BLaER1 (cell line): ENCODE measurements at regions not wholly inside any gene's neighbourhood (a gene's known extent, or its start where the extent isn't known, plus 50 kb on each side); places are given as distances from the start of the nearest gene placed in this dataset.

Experiments used
- H3K27ac ChIP-seq: shearing (Covaris generic); formaldehyde crosslinking; 2 replicates; pipeline ENCODE4 v1.8.1; 2022
- H3K27me3 ChIP-seq: shearing (Covaris generic); formaldehyde crosslinking; 2 replicates; pipeline ENCODE4 v1.8.1; 2022
- H3K36me3 ChIP-seq: shearing (Covaris generic); formaldehyde crosslinking; 2 replicates; pipeline ENCODE4 v1.8.1; 2022
- H3K4me1 ChIP-seq: shearing (Covaris generic); formaldehyde crosslinking; 2 replicates; pipeline ENCODE4 v1.8.1; 2022
- H3K4me2 ChIP-seq: shearing (Covaris generic); formaldehyde crosslinking; 2 replicates; pipeline ENCODE4 v1.8.1; 2022
- H3K4me3 ChIP-seq: shearing (Covaris generic); formaldehyde crosslinking; 2 replicates; pipeline ENCODE4 v1.8.1; 2022
- H3K9ac ChIP-seq: shearing (Covaris generic); formaldehyde crosslinking; 2 replicates; pipeline ENCODE4 v1.8.1; 2022
- H3K9me3 ChIP-seq: shearing (Covaris generic); formaldehyde crosslinking; 2 replicates; pipeline ENCODE4 v1.8.1; 2022
- H4K20me1 ChIP-seq: shearing (Covaris generic); formaldehyde crosslinking; 2 replicates; pipeline ENCODE4 v1.8.1; 2022
- Cebpa-rat ChIP-seq: shearing (Covaris generic); IDR thresholded peaks from 2 replicates; pipeline ENCODE4 v1.8.1; 2022

DNA sequence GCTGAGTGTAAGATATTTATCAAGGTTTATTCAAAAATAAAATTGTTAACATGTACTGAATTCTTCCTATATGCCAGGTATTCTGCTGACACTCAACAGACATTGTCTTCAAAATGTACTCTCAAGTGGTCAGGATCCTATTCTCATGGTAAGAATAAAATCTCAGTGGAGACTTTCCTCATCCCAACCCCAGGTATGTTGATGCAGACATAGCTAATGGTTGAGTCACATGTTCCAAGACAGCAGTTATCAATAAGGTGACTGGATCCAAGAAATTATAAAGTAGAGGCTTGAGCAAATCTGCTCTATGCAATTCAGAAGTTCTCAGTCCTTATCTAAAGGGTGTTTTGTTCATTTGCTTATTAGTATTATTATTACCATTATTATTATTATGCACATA lies 115.2 kb upstream of the GABRA2 start:
- H3K4me2 ChIP-seq: no peak overlapping the region
- no peak for TF ChIP-seq Cebpa-rat

GRCh38 chr4:46503739-46504138 lies 113.8 kb upstream of the GABRA2 start:
- Histone ChIP-seq H3K4me1 (no peaks in the 10 kb centered on the region), H3K9ac (no peak overlapping the region), H3K4me3 (no peak overlapping the region), H3K9me3 (no peaks in the 10 kb centered on the region), H3K27me3 (no peaks in the 10 kb centered on the region), H3K36me3 (no peaks in the 10 kb centered on the region), H3K4me2 (no peak overlapping the region), H4K20me1 (no peaks in the 10 kb centered on the region), H3K27ac (no peak overlapping the region)
- peak; percentile 75; the same call in 1 of the 2 replicates for TF ChIP-seq Cebpa-rat

More for the DNA sequence above, 115.2 kb upstream of the GABRA2 start:
- Histone ChIP-seq H3K9ac (no peak overlapping the region), H3K36me3 (no peaks in the 10 kb centered on the region), H4K20me1 (no peaks in the 10 kb centered on the region), H3K27me3 (no peaks in the 10 kb centered on the region), H3K4me3 (no peak overlapping the region), H3K4me1 (no peaks in the 10 kb centered on the region), H3K27ac (no peak overlapping the region), H3K9me3 (no peaks in the 10 kb centered on the region)

- H3K27ac ChIP-seq: no peak overlapping the region
- H3K27me3 ChIP-seq: no peaks in the 10 kb centered on the region
- H3K4me3 ChIP-seq: no peak overlapping the region
- TF ChIP-seq Cebpa-rat: no peak
- no peaks in the 10 kb centered on the region for H3K9me3 ChIP-seq
- peak overlapping the region; percentile 29 for H3K4me2 ChIP-seq
- no peaks in the 10 kb centered on the region for H3K36me3 ChIP-seq
- no peaks in the 10 kb centered on the region for H4K20me1 ChIP-seq
- H3K9ac ChIP-seq: no peak overlapping the region
- H3K4me1 ChIP-seq: peaks cover 10% of the 10 kb centered on the region
Observed at GRCh38 chr4:46492394-46492793, 102.5 kb upstream of the GABRA2 start.

GRCh38 chr4:46491455-46491854 lies 101.5 kb upstream of the GABRA2 start:
- no peaks in the 10 kb centered on the region for H4K20me1 ChIP-seq
- no peak overlapping the region for H3K4me3 ChIP-seq
- TF ChIP-seq Cebpa-rat: no peak

GRCh38 chr4:46484881-46485280 lies 95.0 kb upstream of the GABRA2 start:
- Histone ChIP-seq H3K36me3 (no peaks in the 10 kb centered on the region), H3K27ac (no peak overlapping the region), H3K4me3 (no peak overlapping the region), H3K4me1 (no peaks in the 10 kb centered on the region), H3K4me2 (no peak overlapping the region), H3K27me3 (no peaks in the 10 kb centered on the region), H3K9me3 (no peaks in the 10 kb centered on the region), H4K20me1 (no peaks in the 10 kb centered on the region), H3K9ac (no peak overlapping the region)
- no peak for TF ChIP-seq Cebpa-rat

More at GRCh38 chr4:46491455-46491854, 101.5 kb upstream of the GABRA2 start:
- Histone ChIP-seq H3K4me2 (no peak overlapping the region), H3K36me3 (no peaks in the 10 kb centered on the region), H3K27ac (no peak overlapping the region), H3K27me3 (no peaks in the 10 kb centered on the region), H3K4me1 (peaks cover 10% of the 10 kb centered on the region), H3K9ac (no peak overlapping the region), H3K9me3 (no peaks in the 10 kb centered on the region)

DNA sequence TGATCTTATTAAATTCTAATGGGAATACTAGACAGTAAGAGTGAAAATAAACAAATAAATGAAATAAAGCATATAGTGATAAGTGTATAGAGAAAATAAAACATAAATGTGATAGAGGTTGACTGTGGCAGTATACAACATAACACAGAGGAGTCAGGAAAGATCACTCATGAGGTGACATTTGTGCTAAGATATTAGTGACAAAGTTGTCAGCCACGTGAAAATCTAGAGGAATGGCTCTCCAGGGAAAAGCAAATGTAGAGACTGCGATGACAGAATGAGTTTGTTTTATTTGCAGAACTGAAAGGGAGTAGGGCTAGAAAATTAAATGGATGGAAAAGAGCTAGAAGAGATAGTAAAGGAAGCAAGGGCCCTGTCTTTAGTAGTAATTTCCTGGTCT lies 72.8 kb upstream of the GABRA2 start:
- Histone ChIP-seq H3K4me2 (no peak overlapping the region), H3K4me1 (no peaks in the 10 kb centered on the region), H3K9me3 (no peaks in the 10 kb centered on the region), H3K36me3 (no peaks in the 10 kb centered on the region), H3K27me3 (no peaks in the 10 kb centered on the region), H3K27ac (no peak overlapping the region), H4K20me1 (no peaks in the 10 kb centered on the region), H3K9ac (no peak overlapping the region), H3K4me3 (no peak overlapping the region)
- TF ChIP-seq Cebpa-rat: no peak

GRCh38 chr4:46459308-46459707 lies 69.4 kb upstream of the GABRA2 start:
- no peak overlapping the region for H3K4me2 ChIP-seq

DNA sequence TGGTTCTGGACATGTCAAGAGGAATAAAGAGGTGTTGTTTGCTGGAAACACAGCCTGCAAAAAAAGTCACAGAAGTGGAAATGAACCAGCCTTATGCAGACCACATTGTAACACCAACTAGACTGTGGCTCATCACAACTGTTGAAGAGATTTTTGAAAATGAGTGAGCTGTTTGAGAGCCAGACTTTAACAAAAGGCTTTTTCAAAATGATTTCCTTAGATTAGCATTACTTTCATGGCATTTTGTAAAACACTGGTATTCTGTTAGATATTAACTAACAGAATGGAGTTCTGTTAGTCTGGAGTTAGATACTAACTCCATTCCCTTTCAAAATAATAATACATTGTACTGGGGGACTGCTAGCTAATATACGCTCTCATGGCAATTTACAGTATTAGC lies 60.6 kb upstream of the GABRA2 start:
- no peak overlapping the region for H3K4me3 ChIP-seq
- H4K20me1 ChIP-seq: no peaks in the 10 kb centered on the region
- H3K4me2 ChIP-seq: no peak overlapping the region
- H3K27me3 ChIP-seq: no peaks in the 10 kb centered on the region
- H3K27ac ChIP-seq: no peak overlapping the region
- no peak for TF ChIP-seq Cebpa-rat
- no peaks in the 10 kb centered on the region for H3K4me1 ChIP-seq
- no peak overlapping the region for H3K9ac ChIP-seq
- H3K36me3 ChIP-seq: no peaks in the 10 kb centered on the region
- no peaks in the 10 kb centered on the region for H3K9me3 ChIP-seq

More at GRCh38 chr4:46459308-46459707, 69.4 kb upstream of the GABRA2 start:
- no peaks in the 10 kb centered on the region for H3K9me3 ChIP-seq
- TF ChIP-seq Cebpa-rat: no peak
- H3K4me3 ChIP-seq: no peak overlapping the region
- H3K4me1 ChIP-seq: no peaks in the 10 kb centered on the region
- H3K27me3 ChIP-seq: no peaks in the 10 kb centered on the region
- no peaks in the 10 kb centered on the region for H3K36me3 ChIP-seq
- H3K27ac ChIP-seq: no peak overlapping the region
- no peak overlapping the region for H3K9ac ChIP-seq
- H4K20me1 ChIP-seq: no peaks in the 10 kb centered on the region

- H4K20me1 ChIP-seq: no peaks in the 10 kb centered on the region
- H3K9ac ChIP-seq: no peak overlapping the region
- H3K4me2 ChIP-seq: no peak overlapping the region
- H3K27ac ChIP-seq: no peak overlapping the region
- H3K4me1 ChIP-seq: no peaks in the 10 kb centered on the region
- no peak overlapping the region for H3K4me3 ChIP-seq
- H3K36me3 ChIP-seq: no peaks in the 10 kb centered on the region
- TF ChIP-seq Cebpa-rat: no peak
- no peaks in the 10 kb centered on the region for H3K9me3 ChIP-seq
- no peaks in the 10 kb centered on the region for H3K27me3 ChIP-seq
Observed at GRCh38 chr4:46445710-46446314, 55.9 kb upstream of the GABRA2 start.

DNA sequence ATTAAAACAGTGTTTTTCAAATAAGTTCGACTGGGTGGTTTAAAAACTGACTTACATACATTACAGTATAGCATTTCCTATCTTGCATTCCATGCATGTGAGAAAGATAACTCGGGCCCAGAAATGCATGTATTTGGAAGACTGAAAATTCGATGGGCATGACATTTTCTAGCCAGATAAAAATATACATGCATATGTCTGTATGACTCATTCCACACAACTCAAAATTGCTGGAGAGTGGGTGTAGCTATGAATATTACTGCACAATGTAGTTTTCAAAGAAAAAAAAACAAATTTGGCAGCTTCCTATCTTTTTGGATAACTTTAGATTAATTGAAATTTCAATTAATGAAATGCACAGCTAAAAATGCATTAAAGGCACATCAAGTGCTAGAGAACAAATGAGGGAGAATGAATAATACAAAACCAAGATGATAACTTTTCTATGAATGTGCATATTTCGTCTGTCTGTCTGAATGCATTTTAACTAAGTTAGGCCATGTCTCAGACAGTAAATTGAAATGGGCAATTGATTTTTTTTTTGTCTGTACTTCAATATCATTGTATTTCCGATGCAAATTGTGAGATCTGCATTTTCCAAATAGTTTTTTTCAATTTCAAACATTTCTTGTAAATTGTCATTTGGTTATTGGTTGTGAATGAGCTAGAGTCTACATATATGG lies 54.5 kb upstream of the GABRA2 start:
- H3K4me2 ChIP-seq: no peak overlapping the region
- no peaks in the 10 kb centered on the region for H3K9me3 ChIP-seq
- no peaks in the 10 kb centered on the region for H3K4me1 ChIP-seq
- H3K4me3 ChIP-seq: no peak overlapping the region
- no peaks in the 10 kb centered on the region for H3K27me3 ChIP-seq
- H3K9ac ChIP-seq: no peak overlapping the region
- no peaks in the 10 kb centered on the region for H3K36me3 ChIP-seq
- no peak for TF ChIP-seq Cebpa-rat
- no peak overlapping the region for H3K27ac ChIP-seq
- H4K20me1 ChIP-seq: no peaks in the 10 kb centered on the region
